GM12891 (cell line): ENCODE measurements at regions not wholly inside any gene's neighbourhood (a gene's known extent, or its start where the extent isn't known, plus 50 kb on each side); places are given as distances from the start of the nearest gene placed in this dataset.

ENCODE experiments used
- DNase-seq: peaks from one replicate; pipeline ENCODE4 v3.0.0; 2011; ENCODE audit warnings: low spot score; ENCODE audit not compliant: insufficient read length
- FAIRE-seq: peaks from 2 replicates; lab custom pipeline; 2011; peaks lifted over from hg19 to GRCh38; lab: Jason Lieb, UNC
- PAX5 ChIP-seq: IDR thresholded peaks from 2 replicates; pipeline ENCODE4 v1.6.1; 2011; ENCODE audit warnings: low read length, moderate library complexity, mild to moderate bottlenecking; ENCODE audit not compliant: insufficient read depth, severe bottlenecking
- POLR2A ChIP-seq: IDR thresholded peaks from 2 replicates; pipeline ENCODE4 v1.6.1; 2011; ENCODE audit warnings: low read depth, low read length, control low read depth
- POLR2AphosphoS5 ChIP-seq: IDR thresholded peaks from 2 replicates; pipeline ENCODE4 v1.6.1; 2011; ENCODE audit warnings: low read depth, low read length, control low read depth
- POU2F2 ChIP-seq: IDR thresholded peaks from 2 replicates; pipeline ENCODE4 v1.6.1; 2011; ENCODE audit warnings: low read depth, mild to moderate bottlenecking, control low read depth, low read length, moderate library complexity
- SPI1 ChIP-seq: IDR thresholded peaks from 2 replicates; pipeline ENCODE4 v1.6.1; 2011; ENCODE audit warnings: low read depth, low read length, control low read depth
- TAF1 ChIP-seq: IDR thresholded peaks from 2 replicates; pipeline ENCODE4 v1.6.1; 2011; ENCODE audit warnings: low read depth, low read length, control low read depth

DNA sequence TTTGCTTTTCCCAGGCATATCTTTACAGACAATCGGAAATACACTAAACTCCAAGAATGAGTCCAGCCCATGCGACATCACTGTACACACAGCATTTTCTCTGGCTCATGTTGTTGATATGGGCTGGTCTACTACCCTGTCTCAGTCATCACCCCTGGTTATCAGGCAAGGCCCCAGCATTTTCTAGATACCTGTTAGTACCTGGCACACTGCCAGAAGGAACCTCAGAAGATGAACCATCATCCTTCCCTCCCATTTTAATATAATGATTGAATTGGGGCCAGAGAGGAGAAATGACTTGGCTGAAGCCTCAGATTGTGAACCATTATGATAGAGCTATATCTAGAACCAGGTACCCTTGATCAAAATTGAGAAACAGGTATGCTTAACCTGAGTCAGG, 406.2 kb downstream of the CDH11 start:
- no peak for DNase-seq
- FAIRE-seq = no peak
- TF ChIP-seq POLR2AphosphoS5 = no peak
- no peak for TF ChIP-seq PAX5
- TF ChIP-seq TAF1 = no peak
- no peak for TF ChIP-seq POU2F2
- no peak for TF ChIP-seq SPI1
- TF ChIP-seq POLR2A = no peak

DNA sequence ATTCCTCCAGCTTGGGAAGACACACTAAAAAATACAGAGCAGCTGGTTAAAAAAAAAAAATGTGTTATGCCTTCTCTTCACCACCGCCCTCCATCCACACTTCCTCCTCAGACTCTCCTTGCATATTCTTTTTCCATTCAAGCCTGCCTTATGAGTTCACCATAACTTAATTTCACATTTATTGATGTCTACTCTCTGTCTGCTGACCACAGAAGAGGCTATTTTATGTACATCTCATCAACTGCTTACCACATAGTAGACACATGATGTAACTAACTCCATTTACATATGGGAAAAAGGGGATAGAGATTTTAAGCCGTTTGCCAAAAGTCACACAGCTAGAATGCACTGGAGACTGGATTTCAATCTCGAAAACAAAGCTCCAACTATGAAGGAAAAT, 409.8 kb downstream of the CDH11 start:
- FAIRE-seq (no peak), DNase-seq (no peak)
- TF ChIP-seq POLR2AphosphoS5 (no peak), PAX5 (no peak), POLR2A (no peak), POU2F2 (no peak), SPI1 (no peak), TAF1 (no peak)

DNA sequence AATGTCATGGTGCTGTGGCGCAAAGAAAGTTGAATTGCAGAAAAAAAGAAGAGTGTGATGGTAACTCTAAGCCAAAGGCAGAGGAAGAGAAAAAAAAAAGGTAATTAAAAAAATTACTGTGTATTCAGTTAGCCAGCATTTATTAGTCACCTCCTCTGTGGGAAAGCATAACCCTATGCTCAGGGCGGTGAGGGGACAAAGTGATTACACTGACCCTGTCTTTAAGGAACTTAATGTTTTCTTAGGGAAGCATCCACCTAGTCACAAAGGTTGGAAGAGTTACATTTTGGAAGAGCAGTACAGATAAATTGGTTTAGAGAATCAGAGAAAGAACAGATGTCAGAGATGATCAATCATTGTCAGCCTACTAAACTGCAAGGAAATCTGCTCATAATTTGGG, 410.3 kb downstream of the CDH11 start:
- TF ChIP-seq SPI1 (no peak), POLR2AphosphoS5 (no peak), PAX5 (no peak), POU2F2 (no peak), POLR2A (no peak), TAF1 (no peak)

DNA sequence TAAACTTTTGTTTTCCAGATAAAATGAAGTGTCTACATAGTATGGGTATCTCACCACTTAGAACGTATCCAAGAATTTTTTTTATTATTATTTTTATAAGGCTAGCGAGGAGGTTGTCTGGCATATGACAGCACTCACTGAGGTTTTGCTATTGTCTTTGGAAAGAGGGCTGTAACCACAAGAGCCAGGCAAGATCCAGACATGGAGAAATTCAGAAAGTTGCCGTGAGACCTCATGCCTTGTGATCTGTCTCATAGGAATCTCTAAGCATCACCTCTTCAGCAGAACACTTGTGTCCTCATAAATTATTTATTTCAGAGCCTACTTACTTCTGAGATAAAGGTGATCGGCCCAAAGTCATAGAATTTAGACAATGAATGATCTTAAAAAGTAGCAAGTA, 410.8 kb downstream of the CDH11 start:
- TF ChIP-seq SPI1 (no peak), POU2F2 (no peak), POLR2A (no peak), TAF1 (no peak), PAX5 (no peak), POLR2AphosphoS5 (no peak)
- no peak for DNase-seq
- no peak for FAIRE-seq

More for the DNA sequence above, 410.3 kb downstream of the CDH11 start:
- DNase-seq (no peak), FAIRE-seq (no peak)

DNA sequence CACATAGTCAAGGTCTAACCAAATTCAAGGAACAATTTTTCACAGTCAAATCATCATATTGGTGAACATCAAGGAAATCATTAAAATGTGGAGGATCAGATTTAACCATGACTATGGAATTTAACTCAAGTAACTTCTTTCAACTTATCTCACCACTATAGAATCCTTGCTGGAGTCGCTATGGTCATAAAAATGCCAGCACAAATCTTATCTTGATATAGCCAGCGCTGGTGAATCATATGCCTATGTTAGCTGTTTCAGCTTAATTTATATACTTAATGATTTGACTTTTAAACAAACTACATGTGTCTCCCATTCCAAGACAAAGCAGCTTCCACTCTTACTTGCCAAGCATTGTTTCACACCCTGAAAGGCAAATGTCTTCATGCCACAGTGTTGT, 416.4 kb downstream of the CDH11 start:
- DNase-seq (no peak), FAIRE-seq (no peak)
- no peak for TF ChIP-seq POLR2AphosphoS5
- TF ChIP-seq PAX5 = no peak
- TF ChIP-seq TAF1 = no peak
- TF ChIP-seq SPI1 = no peak
- TF ChIP-seq POLR2A = no peak
- TF ChIP-seq POU2F2 = no peak

DNA sequence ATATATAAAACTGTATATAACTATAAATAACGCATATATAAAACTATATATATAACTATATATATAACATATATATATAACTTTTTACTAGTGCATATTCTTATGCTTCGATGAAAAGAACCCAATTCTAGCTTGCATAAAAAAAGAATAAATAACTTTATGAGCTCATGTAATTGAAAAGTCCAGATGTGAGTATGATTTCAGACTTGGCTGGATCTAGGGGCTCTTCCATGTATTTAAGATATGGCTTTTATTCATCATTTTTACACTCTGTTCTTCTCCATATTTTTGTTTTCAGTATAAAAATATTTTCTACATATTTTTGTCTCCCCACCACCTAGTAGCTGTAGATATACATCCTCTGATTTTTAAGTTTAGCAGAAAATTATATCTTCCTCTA, 417.5 kb downstream of the CDH11 start:
- DNase-seq (no peak), FAIRE-seq (no peak)
- TF ChIP-seq POLR2AphosphoS5 (no peak), PAX5 (no peak), POLR2A (no peak), TAF1 (no peak), SPI1 (no peak), POU2F2 (no peak)

DNA sequence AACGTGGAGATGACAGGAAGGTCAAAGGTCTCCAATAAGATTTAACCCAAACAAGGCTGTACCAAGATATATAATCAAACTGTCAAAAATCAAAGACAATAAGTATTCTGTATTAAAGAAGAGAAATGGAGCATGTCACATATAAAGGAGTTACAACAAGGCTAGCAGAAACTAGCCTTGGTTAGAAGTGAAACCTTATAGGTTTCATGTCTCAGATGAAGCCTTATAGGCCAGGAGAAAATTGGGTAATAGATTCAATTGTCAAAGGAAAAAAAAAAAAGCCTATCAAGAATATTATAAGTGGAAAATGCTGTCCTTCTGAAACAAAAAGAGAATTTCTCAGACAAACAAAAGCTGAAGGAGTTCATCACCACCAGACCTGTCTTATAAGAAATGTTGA, 419.4 kb downstream of the CDH11 start:
- no peak for FAIRE-seq
- DNase-seq = no peak
- TF ChIP-seq POU2F2 (no peak), POLR2A (no peak), TAF1 (no peak), POLR2AphosphoS5 (no peak), PAX5 (no peak), SPI1 (no peak)

DNA sequence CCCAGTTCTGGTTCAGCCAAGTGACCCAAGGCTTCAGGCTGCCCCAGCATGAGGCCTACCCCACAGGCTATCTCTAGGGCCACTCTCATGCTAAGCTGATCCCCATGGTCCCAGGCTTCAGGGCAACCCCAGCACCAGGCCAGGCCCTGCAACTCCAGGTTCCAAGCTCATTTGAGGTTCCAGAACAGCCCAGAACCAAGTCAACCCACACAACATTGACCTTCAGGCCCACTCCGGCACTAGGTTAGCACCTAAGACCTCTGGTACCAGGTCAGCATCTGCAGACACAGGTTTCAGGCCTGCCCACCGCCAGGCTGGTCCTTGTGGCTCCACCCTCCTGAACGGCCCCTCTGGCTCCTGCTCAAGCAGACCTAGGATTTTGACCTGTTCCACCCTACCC, 421.2 kb downstream of the CDH11 start:
- FAIRE-seq = no peak
- DNase-seq = no peak
- TF ChIP-seq POLR2AphosphoS5 = no peak

DNA sequence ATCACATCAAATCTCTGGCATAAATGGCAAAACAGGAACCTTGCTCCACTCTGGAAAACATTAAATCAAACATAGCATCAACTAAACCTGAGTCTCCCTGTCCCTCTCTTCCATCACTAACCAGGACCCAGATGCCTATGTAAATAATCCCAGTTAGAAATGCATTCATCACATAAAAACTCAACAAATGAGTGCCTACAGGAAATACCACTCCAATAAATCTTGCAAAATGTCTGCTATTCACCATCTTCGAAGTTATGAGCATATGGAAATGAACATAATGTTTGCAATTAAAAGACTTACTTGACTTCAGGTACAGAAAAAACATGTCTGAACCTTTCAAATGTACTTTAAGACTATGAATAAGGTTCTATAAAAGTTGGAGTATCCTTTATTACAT, 425.0 kb downstream of the CDH11 start:
- no peak for DNase-seq
- TF ChIP-seq POLR2A = no peak
- TF ChIP-seq PAX5 = no peak
- TF ChIP-seq POU2F2 = no peak
- TF ChIP-seq POLR2AphosphoS5 = no peak
- TF ChIP-seq SPI1 = no peak
- no peak for TF ChIP-seq TAF1

DNA sequence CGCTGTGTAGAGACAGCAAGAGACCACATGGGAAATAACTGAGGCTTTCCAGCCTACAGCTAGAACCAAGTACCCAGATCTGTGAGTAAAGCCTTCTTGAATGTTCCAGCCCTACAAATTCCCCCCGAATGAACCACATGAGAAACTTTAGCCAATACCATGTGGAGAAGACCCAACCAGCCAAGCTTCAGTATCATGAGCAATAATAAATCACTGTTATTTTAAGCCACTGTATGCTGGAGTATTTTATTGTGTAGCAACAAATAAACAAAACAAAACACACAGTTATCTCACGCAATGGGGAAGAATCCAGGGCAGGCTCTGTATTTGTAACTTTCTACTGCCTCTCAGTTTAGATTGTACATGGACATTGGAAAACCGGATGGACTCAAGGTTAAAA, 426.2 kb downstream of the CDH11 start:
- DNase-seq (no peak), FAIRE-seq (no peak)
- TF ChIP-seq SPI1 = no peak
- no peak for TF ChIP-seq TAF1
- no peak for TF ChIP-seq POLR2AphosphoS5
- no peak for TF ChIP-seq POLR2A
- TF ChIP-seq POU2F2 = no peak
- TF ChIP-seq PAX5 = no peak

More for the DNA sequence above, 425.0 kb downstream of the CDH11 start:
- FAIRE-seq = no peak

DNA sequence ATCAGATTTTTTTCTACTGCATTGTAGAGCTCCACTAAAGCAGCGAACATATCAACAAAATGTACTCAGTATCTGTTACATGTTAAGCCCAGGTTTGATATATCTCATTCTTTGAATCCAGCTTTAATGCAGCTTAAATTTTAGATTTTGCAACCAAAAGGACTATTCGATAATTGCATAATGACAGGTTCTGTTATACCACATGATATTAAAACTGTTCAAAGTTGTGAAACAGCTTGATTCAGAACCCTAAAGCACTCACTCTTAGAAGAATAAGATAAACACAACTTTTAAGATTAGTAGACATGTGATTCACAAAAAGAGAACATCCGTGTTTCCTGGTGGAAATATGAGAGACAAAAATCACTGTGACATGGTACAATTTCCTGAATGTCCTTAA, 427.9 kb downstream of the CDH11 start:
- DNase-seq (no peak), FAIRE-seq (no peak)
- TF ChIP-seq POU2F2 (no peak), PAX5 (no peak), SPI1 (no peak), POLR2A (no peak), TAF1 (no peak), POLR2AphosphoS5 (no peak)
